Trophoblast cell (in vitro differentiated cells and primary cell): ENCODE measurements at regions not wholly inside any gene's neighbourhood (a gene's known extent, or its start where the extent isn't known, plus 50 kb on each side); places are given as distances from the start of the nearest gene placed in this dataset.
"Not testable (repeated sequence)": the region's sequence is repeated elsewhere in the genome, so short reads cannot be mapped to it uniquely, and the experiment has no call there.

ENCODE experiments used
- DNase-seq, 2 donors: peaks; one replicate each; pipeline ENCODE4 v3.0.0-alpha.2; 2016
- H2AFZ ChIP-seq: 2 replicates; pipeline ENCODE4 v1.6.1; 2013; ENCODE audit warnings: low read length, moderate library complexity, mild to moderate bottlenecking; ENCODE audit not compliant: insufficient read depth, poor library complexity
- H2AK5ac ChIP-seq: 2 replicates; pipeline ENCODE4 v1.6.1; 2013; ENCODE audit warnings: mild to moderate bottlenecking, low read length
- H2BK120ac ChIP-seq: 2 replicates; pipeline ENCODE4 v1.6.1; 2013; ENCODE audit warnings: low read length, mild to moderate bottlenecking, moderate library complexity; ENCODE audit not compliant: insufficient read depth, poor library complexity
- H2BK12ac ChIP-seq: 2 replicates; pipeline ENCODE4 v1.6.1; 2013; ENCODE audit warnings: mild to moderate bottlenecking, low read length, moderate library complexity
- H2BK5ac ChIP-seq: 2 replicates; pipeline ENCODE4 v1.6.1; 2013; ENCODE audit warnings: low read length, low read depth, moderate library complexity, mild to moderate bottlenecking; ENCODE audit not compliant: poor library complexity
- H3K14ac ChIP-seq: 2 replicates; pipeline ENCODE4 v1.6.1; 2013; ENCODE audit warnings: mild to moderate bottlenecking, low read length
- H3K18ac ChIP-seq: 2 replicates; pipeline ENCODE4 v1.6.1; 2013; ENCODE audit warnings: mild to moderate bottlenecking, low read length
- H3K23ac ChIP-seq: 2 replicates; pipeline ENCODE4 v1.6.1; 2013; ENCODE audit warnings: low read length
- H3K27ac ChIP-seq: 2 replicates; pipeline ENCODE4 v1.5.1; 2013; ENCODE audit warnings: low read depth, mild to moderate bottlenecking, inconsistent platforms, low read length, moderate library complexity
- H3K27me3 ChIP-seq: 2 replicates; pipeline ENCODE4 v1.6.1; 2013; ENCODE audit warnings: inconsistent platforms, mild to moderate bottlenecking, low read length, moderate library complexity; ENCODE audit not compliant: insufficient read depth
- H3K36me3 ChIP-seq, 2 experiments: 1 replicate in 1 of 2; 2 replicates in 1 of 2; pipeline ENCODE4 v1.6.1; 2013; ENCODE audit warnings: low read length in 2 of 2, mild to moderate bottlenecking in 2 of 2, moderate library complexity in 1 of 2; ENCODE audit not compliant: insufficient read depth in 2 of 2, control insufficient read depth in 1 of 2
- H3K4ac ChIP-seq: 2 replicates; pipeline ENCODE4 v1.6.1; 2013; ENCODE audit warnings: low read depth, mild to moderate bottlenecking, low read length, moderate library complexity
- H3K4me1 ChIP-seq, 2 experiments: 1 replicate in 1 of 2; 2 replicates in 1 of 2; pipeline ENCODE4 v1.6.1; 2013; ENCODE audit warnings: low read length in 2 of 2, mild to moderate bottlenecking in 2 of 2, moderate library complexity in 1 of 2; ENCODE audit not compliant: insufficient read depth in 2 of 2, control insufficient read depth in 1 of 2
- H3K4me2 ChIP-seq: 2 replicates; pipeline ENCODE4 v1.6.1; 2013; ENCODE audit warnings: inconsistent platforms, mild to moderate bottlenecking, low read length, moderate library complexity
- H3K4me3 ChIP-seq: 2 replicates; pipeline ENCODE4 v1.5.1; 2013; ENCODE audit warnings: mild to moderate bottlenecking, low read depth, low read length, inconsistent platforms
- H3K79me1 ChIP-seq: one replicate; pipeline ENCODE4 v1.6.1; 2013; ENCODE audit warnings: low read length
- H3K79me2 ChIP-seq: 2 replicates; pipeline ENCODE4 v1.6.1; 2013; ENCODE audit warnings: low read length, mild to moderate bottlenecking; ENCODE audit not compliant: control insufficient read depth, insufficient read depth, poor library complexity
- H3K9ac ChIP-seq: 2 replicates; pipeline ENCODE4 v1.6.1; 2013; ENCODE audit warnings: mild to moderate bottlenecking, low read length
- H3K9me3 ChIP-seq: 2 replicates; pipeline ENCODE4 v1.6.1; 2013; ENCODE audit warnings: low read depth, mild to moderate bottlenecking, control low read depth, inconsistent platforms, low read length; ENCODE audit not compliant: insufficient read depth
- H4K12ac ChIP-seq: 2 replicates; pipeline ENCODE4 v1.6.1; 2013; ENCODE audit warnings: low read depth, mild to moderate bottlenecking, low read length, moderate library complexity
- H4K8ac ChIP-seq: 2 replicates; pipeline ENCODE4 v1.6.1; 2013; ENCODE audit warnings: low read depth, mild to moderate bottlenecking, low read length, moderate library complexity
- H4K91ac ChIP-seq: one replicate; pipeline ENCODE4 v1.6.1; 2013; ENCODE audit warnings: low read depth, mild to moderate bottlenecking, low read length, moderate library complexity
- WGBS: extraction: QIAGEN DNeasy Blood & Tissue Kit; methylation state at CpG from one replicate; pipeline ENCODE4 v1.1.7; 2013; ENCODE audit warnings: missing lambda C conversion rate; ENCODE audit not compliant: insufficient read length, insufficient coverage; ENCODE audit errors: extremely low coverage; 5-methylcytosine and 5-hydroxymethylcytosine counted together

DNA sequence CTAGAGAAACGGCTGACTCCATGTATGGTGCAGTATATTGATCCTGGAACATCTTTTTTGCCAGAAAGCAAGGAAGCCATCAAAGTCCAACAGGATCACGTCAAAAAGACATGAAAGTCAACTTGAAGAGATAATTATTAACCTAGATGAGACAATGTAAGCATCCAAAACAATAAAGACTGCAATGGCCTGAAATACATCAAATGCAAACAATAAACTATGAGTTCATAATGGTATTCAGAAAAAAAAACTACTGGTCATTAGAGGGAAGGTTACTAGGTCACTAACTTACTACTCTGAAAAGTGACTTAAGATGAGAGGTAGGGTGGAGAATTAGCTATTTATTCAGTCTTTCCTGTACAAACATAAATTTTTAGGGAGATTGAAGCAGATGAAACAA, 75.3 kb upstream of the OR4F16 start:
- not testable (repeated sequence) for H3K4me2 ChIP-seq, H3K23ac ChIP-seq, H2BK5ac ChIP-seq

DNA sequence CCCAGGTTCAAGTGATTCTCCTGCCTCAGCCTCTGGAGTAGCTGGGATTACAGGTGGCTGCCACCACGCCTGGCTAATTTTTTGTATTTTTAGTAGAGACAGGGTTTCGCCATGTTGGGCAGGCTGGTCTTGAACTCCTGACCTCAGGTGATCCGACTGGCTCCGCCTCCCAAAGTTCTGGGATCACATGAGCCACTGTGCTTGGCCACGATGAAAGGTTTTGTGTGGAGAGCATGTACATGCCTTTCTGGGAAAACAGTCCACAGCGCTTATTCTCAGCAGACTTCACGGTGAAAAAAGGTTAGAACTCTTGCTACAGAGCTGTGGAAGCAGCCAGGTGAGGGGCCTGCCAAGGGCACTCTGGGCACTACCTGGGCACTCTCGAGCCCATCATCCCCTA, 85.0 kb upstream of the OR4F16 start:
- H3K36me3 ChIP-seq, H3K23ac ChIP-seq, H4K12ac ChIP-seq, H4K8ac ChIP-seq, H3K14ac ChIP-seq, H4K91ac ChIP-seq, H2AFZ ChIP-seq, H3K4me1 ChIP-seq, H3K79me2 ChIP-seq, H3K79me1 ChIP-seq, H2BK5ac ChIP-seq, H3K27ac ChIP-seq, H3K27me3 ChIP-seq, H3K9ac ChIP-seq, DNase-seq, H2AK5ac ChIP-seq, H3K9me3 ChIP-seq, H3K18ac ChIP-seq, H3K4me3 ChIP-seq, H2BK120ac ChIP-seq, H2BK12ac ChIP-seq, H3K4ac ChIP-seq, H3K4me2 ChIP-seq: not testable (repeated sequence)
- WGBS: no CpG with 5 or more reads among the region's 8 CpGs

More for the DNA sequence above, 75.3 kb upstream of the OR4F16 start:
- not testable (repeated sequence) for H3K79me1 ChIP-seq, H3K27me3 ChIP-seq, H3K79me2 ChIP-seq, H3K4me3 ChIP-seq, H3K9ac ChIP-seq, H4K12ac ChIP-seq, H3K4ac ChIP-seq, DNase-seq, H3K14ac ChIP-seq, H4K8ac ChIP-seq, H2AK5ac ChIP-seq, H3K18ac ChIP-seq, H3K36me3 ChIP-seq, H2BK120ac ChIP-seq, H3K27ac ChIP-seq, H2BK12ac ChIP-seq, H2AFZ ChIP-seq, H3K4me1 ChIP-seq, H3K9me3 ChIP-seq, H4K91ac ChIP-seq
- no CpG with 5 or more reads among the region's 2 CpGs for WGBS

DNA sequence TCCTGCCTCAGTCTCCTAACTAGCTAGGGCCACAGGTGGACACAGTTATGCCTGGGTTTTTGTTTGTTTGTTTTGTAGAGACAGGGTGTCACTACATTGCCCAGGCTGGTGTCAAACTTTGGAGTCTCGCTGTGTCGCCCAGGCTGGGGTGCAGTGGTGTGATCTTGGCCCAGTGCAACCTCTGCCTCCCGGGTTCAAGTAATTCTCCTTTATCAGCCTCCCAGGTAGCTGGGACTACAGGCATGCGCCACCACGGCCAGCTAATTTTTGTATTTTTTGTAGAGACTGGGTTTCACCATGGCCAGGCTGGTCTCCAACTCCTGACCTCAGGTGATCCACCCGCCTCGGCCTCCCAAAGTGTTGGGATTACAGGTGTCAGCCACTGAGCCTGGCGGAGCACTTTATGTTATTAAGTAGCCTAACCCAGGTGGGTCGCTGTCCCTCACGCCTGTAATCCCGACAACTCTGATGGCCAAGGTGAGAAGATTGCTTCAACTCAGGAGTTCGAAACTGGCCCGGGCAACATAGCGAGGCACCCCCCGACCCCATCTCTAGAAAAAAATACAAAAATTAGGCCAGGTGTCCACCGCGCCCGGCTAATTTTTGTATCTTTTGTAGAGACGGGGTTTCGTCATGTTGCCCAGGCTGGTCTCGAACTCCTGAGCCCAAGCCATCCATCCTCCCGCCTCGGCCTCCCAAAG, 91.2 kb upstream of the OR4F16 start:
- H3K18ac ChIP-seq, H3K4me3 ChIP-seq, H3K79me1 ChIP-seq, H3K9ac ChIP-seq, H3K36me3 ChIP-seq, H2BK5ac ChIP-seq, H3K27ac ChIP-seq, H2BK12ac ChIP-seq, H3K27me3 ChIP-seq, H3K4ac ChIP-seq, H3K23ac ChIP-seq, H2BK120ac ChIP-seq, H3K4me1 ChIP-seq, DNase-seq, H3K9me3 ChIP-seq, H4K91ac ChIP-seq, H4K12ac ChIP-seq, H3K79me2 ChIP-seq, H2AFZ ChIP-seq, H2AK5ac ChIP-seq, H4K8ac ChIP-seq, H3K14ac ChIP-seq: not testable (repeated sequence)
- no CpG with 5 or more reads among the region's 23 CpGs for WGBS
- H3K4me2 ChIP-seq: peak overlapping the region; percentile 54

DNA sequence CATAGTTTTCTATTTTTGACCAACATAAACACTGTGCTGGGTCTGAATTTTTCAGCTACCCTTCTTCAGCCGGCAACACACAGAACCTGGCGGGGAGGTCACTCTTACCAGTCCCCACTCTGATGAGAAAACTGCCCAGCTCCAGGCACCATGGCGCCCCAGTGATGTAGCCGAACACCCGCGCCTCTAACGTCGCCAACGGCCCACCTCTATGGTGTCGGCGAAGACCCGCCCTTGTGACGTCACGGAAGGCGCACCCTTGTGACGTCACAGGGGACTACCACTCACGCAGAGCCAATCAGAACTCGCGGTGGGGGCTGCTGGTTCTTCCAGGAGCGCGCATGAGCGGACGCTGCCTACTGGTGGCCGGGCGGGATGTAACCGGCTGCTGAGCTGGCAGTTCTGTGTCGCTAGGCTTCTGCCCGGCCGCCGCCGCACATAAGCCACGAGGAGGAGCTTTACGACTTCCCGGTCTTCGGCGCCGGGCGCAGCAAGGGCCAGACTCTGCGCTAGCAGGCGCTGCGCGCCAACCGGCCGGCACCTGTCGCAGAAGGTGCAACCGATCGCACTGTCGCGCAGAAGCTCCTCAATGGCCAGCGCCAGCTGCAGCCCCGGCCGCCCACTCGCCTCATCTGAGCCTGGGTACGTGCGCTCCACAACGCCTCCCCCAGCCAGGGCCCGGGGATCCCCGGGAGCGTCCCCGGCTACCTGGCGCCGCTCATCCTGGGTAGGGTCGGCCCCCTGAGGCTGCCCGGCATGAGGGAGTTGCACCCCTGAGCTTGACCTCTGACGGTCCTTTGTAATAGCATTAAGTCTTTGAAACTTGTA, 92.2 kb upstream of the OR4F16 start:
- H2BK12ac ChIP-seq, H3K27me3 ChIP-seq, H3K79me1 ChIP-seq, H4K12ac ChIP-seq, H2BK5ac ChIP-seq, H3K9ac ChIP-seq, H3K4me1 ChIP-seq, H2BK120ac ChIP-seq, H3K36me3 ChIP-seq, H3K18ac ChIP-seq, H3K23ac ChIP-seq, H3K79me2 ChIP-seq, H2AK5ac ChIP-seq, H3K9me3 ChIP-seq: not testable (repeated sequence)
- peak; percentile 100 for DNase-seq
- WGBS: no CpG with 5 or more reads among the region's 65 CpGs
- H4K8ac ChIP-seq: peak overlapping the region; percentile 86
- H3K4ac ChIP-seq: peak overlapping the region; percentile 73
- H3K4me3 ChIP-seq: peak overlapping the region; percentile 76
- H3K4me2 ChIP-seq: peak overlapping the region; percentile 66
- H3K14ac ChIP-seq: peak overlapping the region; percentile 78
- H2AFZ ChIP-seq: peak overlapping the region; percentile 88
- H3K27ac ChIP-seq: peak overlapping the region; percentile 79
- peak overlapping the region; percentile 81 for H4K91ac ChIP-seq
